Lower lobe of right lung (tissue), 2 donors: ENCODE measurements at regions not wholly inside any gene's neighbourhood (a gene's known extent, or its start where the extent isn't known, plus 50 kb on each side); places are given as distances from the start of the nearest gene placed in this dataset.

ENCODE experiments used
- ATAC-seq, 2 donors: fragments of 200-7000 bp; cut with Tn5 transposase; one replicate each; pipeline ENCODE4 v1.9.1; 2020 to 2022; ENCODE audit warnings: mild to moderate bottlenecking in 2 of 2, moderate library complexity in 2 of 2
- DNase-seq: peaks from one replicate; pipeline ENCODE4 v3.0.0-alpha.2; 2020
- H3K27ac ChIP-seq: fragments of 200-600 bp; one replicate; pipeline ENCODE4 v1.8.0; 2022
- H3K27me3 ChIP-seq: fragments of 200-600 bp; one replicate; pipeline ENCODE4 v1.8.0; 2022; ENCODE audit warnings: low read depth
- H3K36me3 ChIP-seq: fragments of 200-600 bp; one replicate; pipeline ENCODE4 v1.8.0; 2022; ENCODE audit warnings: mild to moderate bottlenecking
- H3K4me1 ChIP-seq: fragments of 200-600 bp; one replicate; pipeline ENCODE4 v1.8.0; 2022
- H3K4me3 ChIP-seq: fragments of 200-600 bp; one replicate; pipeline ENCODE4 v1.8.0; 2022; ENCODE audit warnings: mild to moderate bottlenecking
- H3K9me3 ChIP-seq: fragments of 200-600 bp; one replicate; pipeline ENCODE4 v1.8.0; 2022
- intact Hi-C: fragments of 100-400 bp; cut with DNase I; formaldehyde crosslinking; loops from one replicate; pipeline ENCODE4 v1.11.0; 2022
- TF ChIP-seq, protein P1 (sequence below): fragments of 200-600 bp; IDR thresholded peaks from one replicate; pipeline ENCODE4 v1.8.0; 2022; ENCODE audit warnings: antibody characterized with exemption, mild to moderate bottlenecking
- donor health status: DM: no; HTN: yes; CAD: no; lungs with severe emphysema.

DNA sequence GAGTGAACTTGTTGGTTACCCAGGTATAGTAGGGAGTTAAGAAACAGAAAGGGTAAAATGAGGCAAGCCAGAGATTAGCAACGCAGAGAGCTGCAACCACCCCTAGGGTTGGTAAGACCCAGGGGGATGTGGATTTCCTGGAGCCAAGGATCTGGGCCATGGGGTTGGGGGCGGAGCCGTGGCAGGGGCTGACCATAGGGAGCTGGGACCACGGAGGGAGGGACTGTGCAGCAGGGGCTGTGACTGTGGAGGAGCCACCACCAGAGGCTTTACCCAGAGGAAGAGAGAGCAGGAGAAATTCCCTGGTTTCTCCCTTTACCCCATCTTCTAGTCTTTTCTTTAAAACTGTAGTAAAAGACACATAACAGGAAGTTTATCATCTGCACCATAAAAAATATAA lies 58.6 kb upstream of the BAIAP2L1 start:
- DNase-seq (no peak), ATAC-seq (no peak)
- TF ChIP-seq, protein P1, sequence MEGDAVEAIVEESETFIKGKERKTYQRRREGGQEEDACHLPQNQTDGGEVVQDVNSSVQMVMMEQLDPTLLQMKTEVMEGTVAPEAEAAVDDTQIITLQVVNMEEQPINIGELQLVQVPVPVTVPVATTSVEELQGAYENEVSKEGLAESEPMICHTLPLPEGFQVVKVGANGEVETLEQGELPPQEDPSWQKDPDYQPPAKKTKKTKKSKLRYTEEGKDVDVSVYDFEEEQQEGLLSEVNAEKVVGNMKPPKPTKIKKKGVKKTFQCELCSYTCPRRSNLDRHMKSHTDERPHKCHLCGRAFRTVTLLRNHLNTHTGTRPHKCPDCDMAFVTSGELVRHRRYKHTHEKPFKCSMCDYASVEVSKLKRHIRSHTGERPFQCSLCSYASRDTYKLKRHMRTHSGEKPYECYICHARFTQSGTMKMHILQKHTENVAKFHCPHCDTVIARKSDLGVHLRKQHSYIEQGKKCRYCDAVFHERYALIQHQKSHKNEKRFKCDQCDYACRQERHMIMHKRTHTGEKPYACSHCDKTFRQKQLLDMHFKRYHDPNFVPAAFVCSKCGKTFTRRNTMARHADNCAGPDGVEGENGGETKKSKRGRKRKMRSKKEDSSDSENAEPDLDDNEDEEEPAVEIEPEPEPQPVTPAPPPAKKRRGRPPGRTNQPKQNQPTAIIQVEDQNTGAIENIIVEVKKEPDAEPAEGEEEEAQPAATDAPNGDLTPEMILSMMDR: no peak
- Histone ChIP-seq H3K4me3 (no peak overlapping the region), H3K9me3 (no peaks in the 10 kb centered on the region), H3K27me3 (no peaks in the 10 kb centered on the region), H3K36me3 (no peaks in the 10 kb centered on the region), H3K27ac (no peak overlapping the region), H3K4me1 (no peaks in the 10 kb centered on the region)
- intact Hi-C loops: no loop called here

DNA sequence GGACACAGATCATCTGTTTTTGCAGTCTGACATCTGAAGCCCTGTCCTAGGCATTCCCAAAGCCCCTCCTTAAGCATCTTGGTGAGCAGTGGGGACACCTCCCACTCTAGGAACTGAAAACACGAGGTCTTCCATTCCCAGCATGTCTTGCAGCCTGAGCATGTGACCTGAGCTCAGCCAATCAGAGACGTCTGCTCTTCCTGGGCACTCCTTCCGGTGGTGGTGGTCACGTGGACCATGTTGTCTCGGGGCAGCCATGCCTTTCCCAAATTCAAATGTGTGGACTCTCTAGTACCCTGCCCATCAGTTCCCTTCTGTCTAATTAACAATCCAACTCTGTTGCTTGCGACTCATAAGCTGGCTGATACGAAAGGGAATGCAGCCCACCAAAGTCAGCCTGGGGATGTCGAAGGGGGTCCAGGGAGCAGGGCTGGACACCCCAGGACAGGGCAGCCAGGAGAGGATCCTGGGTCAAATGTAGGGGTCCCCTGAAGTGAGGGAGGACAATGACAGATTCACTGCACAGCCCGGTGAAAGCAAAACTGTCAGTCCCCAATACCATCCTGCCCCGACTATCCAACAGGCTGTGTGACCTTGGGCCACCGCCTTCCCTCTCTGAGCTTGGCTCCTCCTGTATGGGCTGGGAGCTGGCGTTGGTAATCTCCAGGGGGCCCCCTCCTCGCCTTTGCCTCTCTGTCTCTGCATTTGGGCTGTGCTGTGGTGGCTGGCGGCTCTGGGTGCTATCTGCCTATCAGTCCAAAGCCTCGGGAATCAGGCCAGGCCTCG lies 57.4 kb upstream of the BAIAP2L1 start:
- H3K27ac ChIP-seq: no peak overlapping the region
- H3K27me3 ChIP-seq: no peaks in the 10 kb centered on the region
- DNase-seq: no peak
- no peak overlapping the region for H3K4me3 ChIP-seq
- TF ChIP-seq, protein P1: no peak
- H3K36me3 ChIP-seq: no peaks in the 10 kb centered on the region
- intact Hi-C loops: no loop called here
- no peaks in the 10 kb centered on the region for H3K9me3 ChIP-seq
- ATAC-seq: no peak
- no peaks in the 10 kb centered on the region for H3K4me1 ChIP-seq

DNA sequence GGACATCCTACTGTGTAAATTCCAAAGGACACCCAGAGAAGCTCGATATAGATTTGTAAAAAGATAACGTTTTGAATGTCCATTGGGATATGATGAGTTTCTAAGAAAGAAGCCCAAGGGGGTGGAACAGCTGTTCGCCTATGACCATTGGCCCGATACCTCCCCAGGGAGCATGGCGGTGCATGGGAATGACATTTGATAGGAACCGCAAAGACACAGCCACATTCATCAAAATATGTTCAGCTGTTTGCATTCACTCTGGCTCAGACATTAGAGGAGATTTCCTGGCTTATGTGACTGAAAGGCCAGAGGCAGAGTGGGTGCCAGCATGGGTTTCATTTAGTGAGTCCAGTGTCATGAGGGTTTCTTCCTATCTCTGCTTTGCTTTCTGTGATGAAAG lies 56.0 kb upstream of the BAIAP2L1 start:
- intact Hi-C loops: no loop called here
- H3K9me3 ChIP-seq: no peaks in the 10 kb centered on the region
- TF ChIP-seq, protein P1: no peak
- no peaks in the 10 kb centered on the region for H3K36me3 ChIP-seq
- H3K4me1 ChIP-seq: no peaks in the 10 kb centered on the region
- H3K27ac ChIP-seq: no peak overlapping the region
- no peaks in the 10 kb centered on the region for H3K27me3 ChIP-seq
- ATAC-seq (no peak), DNase-seq (no peak)
- no peak overlapping the region for H3K4me3 ChIP-seq

DNA sequence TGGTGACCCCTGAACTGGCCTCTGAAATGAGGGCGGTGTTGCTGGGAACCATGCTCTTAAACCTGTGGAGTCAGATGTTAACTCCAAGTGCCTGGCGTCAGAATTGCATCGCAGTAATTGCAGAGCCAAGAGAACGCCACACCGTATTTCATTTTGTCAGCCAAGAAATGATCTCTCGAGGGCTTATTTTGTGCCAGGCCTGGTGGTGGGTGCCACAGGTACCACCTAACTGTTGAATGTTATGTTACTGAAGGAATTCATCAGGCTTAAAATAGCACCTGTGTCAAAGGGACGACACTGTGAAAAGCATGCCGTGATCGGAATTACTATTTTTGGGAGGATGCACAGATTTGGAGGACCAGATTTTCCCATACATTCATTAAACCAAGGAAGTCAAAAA lies 51.9 kb upstream of the BAIAP2L1 start:
- no peak for DNase-seq
- TF ChIP-seq, protein P1: no peak
- Histone ChIP-seq H3K4me3 (no peak overlapping the region), H3K27me3 (no peaks in the 10 kb centered on the region), H3K4me1 (no peaks in the 10 kb centered on the region), H3K9me3 (no peaks in the 10 kb centered on the region), H3K27ac (no peak overlapping the region), H3K36me3 (no peaks in the 10 kb centered on the region)
- intact Hi-C loops: no loop called here
- ATAC-seq: no peak
